ENCODE measurements at regions not wholly inside any gene's neighbourhood (a gene's known extent, or its start where the extent isn't known, plus 50 kb on each side); places are given as distances from the start of the nearest gene placed in this dataset.

DNA sequence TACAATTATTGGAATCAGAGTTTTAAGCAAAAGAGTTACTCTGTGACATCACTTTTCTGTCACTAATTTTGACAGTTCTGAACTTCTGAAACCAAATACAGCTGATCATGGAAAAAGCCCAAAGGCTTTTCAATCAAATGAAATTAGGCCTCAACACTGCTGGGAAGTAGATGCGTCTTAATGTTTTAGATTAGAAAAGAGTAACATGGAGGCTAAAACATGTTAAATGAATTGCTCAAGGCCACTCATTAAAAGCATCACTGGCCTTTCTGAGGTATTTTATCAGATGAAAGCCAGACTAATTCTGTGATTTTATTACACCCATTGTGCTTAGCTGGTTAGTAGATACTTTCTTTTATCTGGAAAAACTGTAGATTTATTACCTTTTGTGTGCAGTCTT lies 672.6 kb downstream of the CENPC start:
- Histone ChIP-seq H3K79me2 (ENCODE audit: insufficient read depth, low read depth, low read length) (no peaks in the 10 kb centered on the region), H3K4me3 (ENCODE audit: low read depth, low read length, poor library complexity, severe bottlenecking) (no peak overlapping the region), H3K4me1 (ENCODE audit: insufficient read depth, low read length, poor library complexity, severe bottlenecking) (no peaks in the 10 kb centered on the region), H2AFZ (ENCODE audit: low read length) (no peak overlapping the region), H3K9me3 (ENCODE audit: low read length) (no peaks in the 10 kb centered on the region), H3K9me2 (ENCODE audit: insufficient read depth, low read length) (no peaks in the 10 kb centered on the region), H3K4me2 (ENCODE audit: low read length) (no peak overlapping the region), H4K20me1 (ENCODE audit: insufficient read depth, low read length) (no peaks in the 10 kb centered on the region), H3K36me3 (ENCODE audit: insufficient read depth, low read length) (no peaks in the 10 kb centered on the region), H3K27ac (ENCODE audit: low read depth, low read length, poor library complexity, severe bottlenecking) (no peak overlapping the region)
- ChIA-PET POLR2A (no interaction called here), CTCF (ENCODE audit: unreplicated experiment) (no interaction called here)
- intact Hi-C loops (cut with micrococcal nuclease; ENCODE audit: unreplicated experiment), result no loop called here
- TF ChIP-seq, protein P1, sequence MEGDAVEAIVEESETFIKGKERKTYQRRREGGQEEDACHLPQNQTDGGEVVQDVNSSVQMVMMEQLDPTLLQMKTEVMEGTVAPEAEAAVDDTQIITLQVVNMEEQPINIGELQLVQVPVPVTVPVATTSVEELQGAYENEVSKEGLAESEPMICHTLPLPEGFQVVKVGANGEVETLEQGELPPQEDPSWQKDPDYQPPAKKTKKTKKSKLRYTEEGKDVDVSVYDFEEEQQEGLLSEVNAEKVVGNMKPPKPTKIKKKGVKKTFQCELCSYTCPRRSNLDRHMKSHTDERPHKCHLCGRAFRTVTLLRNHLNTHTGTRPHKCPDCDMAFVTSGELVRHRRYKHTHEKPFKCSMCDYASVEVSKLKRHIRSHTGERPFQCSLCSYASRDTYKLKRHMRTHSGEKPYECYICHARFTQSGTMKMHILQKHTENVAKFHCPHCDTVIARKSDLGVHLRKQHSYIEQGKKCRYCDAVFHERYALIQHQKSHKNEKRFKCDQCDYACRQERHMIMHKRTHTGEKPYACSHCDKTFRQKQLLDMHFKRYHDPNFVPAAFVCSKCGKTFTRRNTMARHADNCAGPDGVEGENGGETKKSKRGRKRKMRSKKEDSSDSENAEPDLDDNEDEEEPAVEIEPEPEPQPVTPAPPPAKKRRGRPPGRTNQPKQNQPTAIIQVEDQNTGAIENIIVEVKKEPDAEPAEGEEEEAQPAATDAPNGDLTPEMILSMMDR (conservative IDR thresholded peaks at IDR 0.05; ENCODE audit: low read length), result no peak
- TF ChIP-seq EZH2phosphoT487 (IDR thresholded peaks at IDR 0.05; ENCODE audit: borderline replicate concordance, low read depth, low read length), result no peak
- BruUV-seq (replicated peaks), result no TSS peak
- DNase-seq (ENCODE audit: low spot score), result no peak

- POLR2A ChIA-PET, result no interaction called here
- H3K27ac ChIP-seq (ENCODE audit: low read depth, low read length, poor library complexity, severe bottlenecking), result no peak overlapping the region
- no peaks in the 10 kb centered on the region for H3K9me3 ChIP-seq (ENCODE audit: low read length)
- no peak for DNase-seq (ENCODE audit: low spot score)
- intact Hi-C loops (cut with micrococcal nuclease; ENCODE audit: unreplicated experiment), result no loop called here
- no peak overlapping the region for H3K4me2 ChIP-seq (ENCODE audit: low read length)
- TF ChIP-seq EZH2phosphoT487 (IDR thresholded peaks at IDR 0.05; ENCODE audit: borderline replicate concordance, low read depth, low read length), result no peak
- TF ChIP-seq, protein P1 (conservative IDR thresholded peaks at IDR 0.05; ENCODE audit: low read length), result no peak
- H3K36me3 ChIP-seq (ENCODE audit: insufficient read depth, low read length), result no peaks in the 10 kb centered on the region
- no peaks in the 10 kb centered on the region for H3K79me2 ChIP-seq (ENCODE audit: insufficient read depth, low read depth, low read length)
- BruUV-seq (replicated peaks), result no TSS peak
- H3K4me1 ChIP-seq (ENCODE audit: insufficient read depth, low read length, poor library complexity, severe bottlenecking), result no peaks in the 10 kb centered on the region
- H3K9me2 ChIP-seq (ENCODE audit: insufficient read depth, low read length), result no peaks in the 10 kb centered on the region
- H2AFZ ChIP-seq (ENCODE audit: low read length), result no peak overlapping the region
- CTCF ChIA-PET (ENCODE audit: unreplicated experiment), result no interaction called here
- no peaks in the 10 kb centered on the region for H4K20me1 ChIP-seq (ENCODE audit: insufficient read depth, low read length)
- H3K4me3 ChIP-seq (ENCODE audit: low read depth, low read length, poor library complexity, severe bottlenecking), result no peak overlapping the region
Measured at GRCh38 chr4:66863481-66863880, 681.8 kb downstream of the CENPC start.

GRCh38 chr4:66855956-66856355 lies 689.3 kb downstream of the CENPC start:
- no peak overlapping the region for H3K4me3 ChIP-seq (ENCODE audit: low read depth, low read length, poor library complexity, severe bottlenecking)
- ChIA-PET CTCF (ENCODE audit: unreplicated experiment) (no interaction called here), POLR2A (no interaction called here)
- intact Hi-C loops (cut with micrococcal nuclease; ENCODE audit: unreplicated experiment), result no loop called here
- no peaks in the 10 kb centered on the region for H3K4me1 ChIP-seq (ENCODE audit: insufficient read depth, low read length, poor library complexity, severe bottlenecking)
- no peak overlapping the region for H3K4me2 ChIP-seq (ENCODE audit: low read length)
- no peaks in the 10 kb centered on the region for H3K36me3 ChIP-seq (ENCODE audit: insufficient read depth, low read length)
- TF ChIP-seq EZH2phosphoT487 (IDR thresholded peaks at IDR 0.05; ENCODE audit: borderline replicate concordance, low read depth, low read length), result no peak
- TF ChIP-seq, protein P1 (conservative IDR thresholded peaks at IDR 0.05; ENCODE audit: low read length), result no peak
- no TSS peak for BruUV-seq (replicated peaks)
- no peaks in the 10 kb centered on the region for H3K9me2 ChIP-seq (ENCODE audit: insufficient read depth, low read length)
- no peaks in the 10 kb centered on the region for H3K79me2 ChIP-seq (ENCODE audit: insufficient read depth, low read depth, low read length)
- no peak overlapping the region for H3K27ac ChIP-seq (ENCODE audit: low read depth, low read length, poor library complexity, severe bottlenecking)
- no peaks in the 10 kb centered on the region for H4K20me1 ChIP-seq (ENCODE audit: insufficient read depth, low read length)
- H3K9me3 ChIP-seq (ENCODE audit: low read length), result no peaks in the 10 kb centered on the region
- no peak for DNase-seq (ENCODE audit: low spot score)
- no peak overlapping the region for H2AFZ ChIP-seq (ENCODE audit: low read length)

All from OCI-LY7 (cell line).